Upper lobe of right lung (tissue), 1 donor: ENCODE measurements at regions not wholly inside any gene's neighbourhood (a gene's known extent, or its start where the extent isn't known, plus 50 kb on each side); places are given as distances from the start of the nearest gene placed in this dataset.

Experiments
- ATAC-seq: fragments of 200-7000 bp; cut with Tn5 transposase; one replicate; pipeline ENCODE4 v1.9.1; 2020; ENCODE audit warnings: mild to moderate bottlenecking, moderate library complexity
- DNase-seq: peaks from one replicate; pipeline ENCODE4 v3.0.0-alpha.2; 2020
- H3K27ac ChIP-seq: fragments of 200-600 bp; one replicate; pipeline ENCODE4 v1.8.0; 2022
- H3K27me3 ChIP-seq: fragments of 200-600 bp; one replicate; pipeline ENCODE4 v1.8.0; 2022; ENCODE audit warnings: mild to moderate bottlenecking
- H3K36me3 ChIP-seq: fragments of 200-600 bp; one replicate; pipeline ENCODE4 v1.8.0; 2022
- H3K4me1 ChIP-seq: fragments of 200-600 bp; one replicate; pipeline ENCODE4 v1.8.0; 2022
- H3K4me3 ChIP-seq: fragments of 200-600 bp; one replicate; pipeline ENCODE4 v1.8.0; 2022; ENCODE audit warnings: mild to moderate bottlenecking
- H3K9me3 ChIP-seq: fragments of 200-600 bp; one replicate; pipeline ENCODE4 v1.8.0; 2022
- intact Hi-C: fragments of 100-400 bp; cut with DNase I; formaldehyde crosslinking; loops from one replicate; pipeline ENCODE4 v1.11.0; 2022
- TF ChIP-seq, protein P1 (sequence below): fragments of 200-600 bp; IDR thresholded peaks from one replicate; pipeline ENCODE4 v1.8.0; 2022; ENCODE audit warnings: antibody characterized with exemption
- donor health status: DM: no; HTN: yes; CAD: no; lungs with severe emphysema.

DNA sequence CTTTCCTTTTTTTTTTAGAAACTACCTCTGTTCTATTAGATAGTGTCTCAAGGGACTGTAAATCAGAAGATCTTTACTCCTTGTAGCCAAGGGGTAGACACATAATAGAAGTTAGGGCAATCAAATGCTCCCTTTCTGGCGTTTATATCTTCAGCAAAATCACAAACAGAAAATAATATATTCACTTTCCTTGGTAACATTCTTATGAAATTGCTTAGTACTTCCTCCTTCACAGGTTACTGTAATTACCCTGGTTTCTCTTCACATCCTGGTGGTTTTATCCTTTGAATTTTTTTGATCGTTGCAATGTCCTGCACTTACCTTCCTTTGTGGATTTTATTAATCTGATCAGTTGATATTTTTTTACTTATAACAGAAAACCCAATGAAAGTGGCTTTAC lies 1064.9 kb downstream of the NCAM2 start:
- H3K4me3 ChIP-seq, result no peak overlapping the region
- H3K27ac ChIP-seq, result no peak overlapping the region
- H3K9me3 ChIP-seq, result no peaks in the 10 kb centered on the region
- ATAC-seq (no peak), DNase-seq (no peak)
- TF ChIP-seq, protein P1, sequence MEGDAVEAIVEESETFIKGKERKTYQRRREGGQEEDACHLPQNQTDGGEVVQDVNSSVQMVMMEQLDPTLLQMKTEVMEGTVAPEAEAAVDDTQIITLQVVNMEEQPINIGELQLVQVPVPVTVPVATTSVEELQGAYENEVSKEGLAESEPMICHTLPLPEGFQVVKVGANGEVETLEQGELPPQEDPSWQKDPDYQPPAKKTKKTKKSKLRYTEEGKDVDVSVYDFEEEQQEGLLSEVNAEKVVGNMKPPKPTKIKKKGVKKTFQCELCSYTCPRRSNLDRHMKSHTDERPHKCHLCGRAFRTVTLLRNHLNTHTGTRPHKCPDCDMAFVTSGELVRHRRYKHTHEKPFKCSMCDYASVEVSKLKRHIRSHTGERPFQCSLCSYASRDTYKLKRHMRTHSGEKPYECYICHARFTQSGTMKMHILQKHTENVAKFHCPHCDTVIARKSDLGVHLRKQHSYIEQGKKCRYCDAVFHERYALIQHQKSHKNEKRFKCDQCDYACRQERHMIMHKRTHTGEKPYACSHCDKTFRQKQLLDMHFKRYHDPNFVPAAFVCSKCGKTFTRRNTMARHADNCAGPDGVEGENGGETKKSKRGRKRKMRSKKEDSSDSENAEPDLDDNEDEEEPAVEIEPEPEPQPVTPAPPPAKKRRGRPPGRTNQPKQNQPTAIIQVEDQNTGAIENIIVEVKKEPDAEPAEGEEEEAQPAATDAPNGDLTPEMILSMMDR, result no peak
- H3K27me3 ChIP-seq, result no peaks in the 10 kb centered on the region
- intact Hi-C loops, result no loop called here
- no peaks in the 10 kb centered on the region for H3K4me1 ChIP-seq
- no peaks in the 10 kb centered on the region for H3K36me3 ChIP-seq

DNA sequence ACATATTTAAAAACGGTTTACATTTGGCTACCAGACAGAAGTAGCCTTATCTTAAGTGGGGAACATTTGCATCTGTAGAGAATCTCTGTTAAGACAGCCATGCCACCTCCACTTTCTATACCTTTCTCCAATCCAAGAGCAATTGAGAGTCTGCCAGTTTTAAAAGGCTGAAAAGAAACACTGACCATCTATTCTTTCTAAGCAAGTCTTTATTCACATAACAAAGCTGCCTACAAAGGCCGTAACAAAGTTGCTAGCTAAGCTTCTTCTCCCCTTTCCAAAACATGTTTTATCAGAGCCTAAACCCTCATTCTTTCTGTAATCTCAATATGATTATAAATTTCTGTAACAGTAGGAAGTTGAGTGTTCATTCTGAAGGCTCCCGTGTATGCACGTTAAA lies 1078.3 kb downstream of the NCAM2 start:
- Histone ChIP-seq H3K4me3 (no peak overlapping the region), H3K9me3 (no peaks in the 10 kb centered on the region), H3K27me3 (no peaks in the 10 kb centered on the region), H3K36me3 (no peaks in the 10 kb centered on the region), H3K4me1 (no peaks in the 10 kb centered on the region), H3K27ac (no peak overlapping the region)
- DNase-seq (no peak), ATAC-seq (no peak)
- TF ChIP-seq, protein P1, result no peak
- intact Hi-C loops, result no loop called here

DNA sequence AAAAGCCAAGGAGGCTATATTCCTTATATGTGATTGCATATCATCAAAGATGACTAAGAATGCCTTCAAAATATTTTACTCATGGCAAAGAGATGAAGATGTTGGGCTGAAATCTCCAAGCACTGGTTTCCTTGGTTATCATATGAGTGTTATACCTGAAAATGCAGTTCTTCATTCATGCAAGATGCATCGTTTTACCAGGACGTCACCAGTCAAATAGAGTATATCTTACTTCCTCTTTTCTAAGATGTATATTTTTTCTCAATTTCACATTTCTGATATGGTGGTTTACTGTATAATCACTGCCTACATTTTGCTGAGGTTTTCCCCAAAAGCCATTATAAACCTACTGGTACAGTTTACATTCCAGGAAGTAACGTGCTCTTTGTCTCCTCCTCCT lies 1085.7 kb downstream of the NCAM2 start:
- no peak for ATAC-seq

DNA sequence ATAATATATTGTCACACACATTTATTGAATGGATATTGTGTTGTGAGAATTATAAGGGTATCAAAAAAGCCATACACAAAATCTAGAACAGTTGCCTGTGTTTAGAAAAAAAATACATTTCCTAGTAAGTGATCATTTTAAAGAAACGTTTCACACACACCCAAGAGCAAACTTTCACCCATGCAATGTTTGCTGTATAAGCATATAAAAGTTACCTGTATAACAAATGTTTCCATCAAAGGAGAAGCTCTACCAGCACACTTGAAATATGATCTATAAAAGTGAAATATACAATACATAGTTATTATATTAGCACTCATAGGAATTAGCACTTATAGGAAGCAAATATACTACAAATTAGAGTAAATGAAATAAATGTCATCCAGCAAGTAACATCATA lies 1098.1 kb downstream of the NCAM2 start:
- H3K27ac ChIP-seq, result no peak overlapping the region
- ATAC-seq, result no peak

More for the DNA sequence above, 1085.7 kb downstream of the NCAM2 start:
- H3K4me3 ChIP-seq, result no peak overlapping the region
- H3K9me3 ChIP-seq, result no peaks in the 10 kb centered on the region
- DNase-seq, result no peak
- no peak overlapping the region for H3K27ac ChIP-seq
- TF ChIP-seq, protein P1, result no peak
- intact Hi-C loops, result no loop called here
- no peaks in the 10 kb centered on the region for H3K27me3 ChIP-seq
- no peaks in the 10 kb centered on the region for H3K36me3 ChIP-seq
- H3K4me1 ChIP-seq, result no peaks in the 10 kb centered on the region

DNA sequence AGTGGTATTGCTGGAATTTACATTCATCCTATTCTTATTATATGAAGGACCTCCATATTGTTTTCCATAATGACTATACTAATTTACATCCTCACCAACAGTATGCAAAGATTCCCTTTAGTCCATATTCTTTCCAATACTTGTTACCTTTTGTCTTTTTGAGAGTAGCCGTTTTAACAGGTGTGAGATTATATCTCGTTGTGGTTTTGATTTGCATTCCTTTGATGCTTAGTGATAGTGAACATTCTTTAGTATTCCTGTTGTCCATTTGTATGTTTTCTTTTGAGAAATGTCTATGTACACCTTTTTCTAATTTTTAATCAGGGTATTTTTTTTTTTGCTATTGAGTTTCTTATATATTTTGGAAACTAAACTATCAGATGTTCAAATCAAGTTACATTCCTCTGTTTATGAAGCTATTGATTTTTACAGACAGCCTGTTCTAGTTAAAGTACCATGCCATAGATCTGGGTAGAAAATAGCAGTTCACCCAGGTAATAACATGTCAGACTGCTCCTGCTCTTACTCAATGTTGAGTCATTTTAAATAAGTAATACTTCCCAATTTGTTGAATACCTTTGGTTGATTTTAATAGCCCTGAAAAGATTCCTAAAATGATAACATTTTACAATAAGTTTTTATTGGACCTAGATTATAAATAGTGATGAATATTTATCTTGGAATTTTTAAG lies 1108.7 kb downstream of the NCAM2 start:
- intact Hi-C loops, result no loop called here
- ATAC-seq, result no peak
- no peaks in the 10 kb centered on the region for H3K27me3 ChIP-seq

More for the DNA sequence above, 1098.1 kb downstream of the NCAM2 start:
- TF ChIP-seq, protein P1, result no peak
- Histone ChIP-seq H3K36me3 (no peaks in the 10 kb centered on the region), H3K4me1 (no peaks in the 10 kb centered on the region), H3K27me3 (no peaks in the 10 kb centered on the region), H3K9me3 (no peaks in the 10 kb centered on the region), H3K4me3 (no peak overlapping the region)
- no peak for DNase-seq
- intact Hi-C loops, result no loop called here

More for the DNA sequence above, 1108.7 kb downstream of the NCAM2 start:
- H3K4me1 ChIP-seq, result no peaks in the 10 kb centered on the region
- no peak overlapping the region for H3K27ac ChIP-seq
- no peaks in the 10 kb centered on the region for H3K36me3 ChIP-seq
- H3K9me3 ChIP-seq, result no peaks in the 10 kb centered on the region
- TF ChIP-seq, protein P1, result no peak
- DNase-seq, result no peak
- no peak overlapping the region for H3K4me3 ChIP-seq
